ENCODE measurements at regions not wholly inside any gene's neighbourhood (a gene's known extent, or its start where the extent isn't known, plus 50 kb on each side); places are given as distances from the start of the nearest gene placed in this dataset.

- TF ChIP-seq CTCF (IDR thresholded peaks at IDR 0.05; ENCODE audit: poor library complexity, severe bottlenecking) (no peak), EP300 (conservative IDR thresholded peaks at IDR 0.05; ENCODE audit: poor library complexity, severe bottlenecking) (no peak), REST (IDR thresholded peaks at IDR 0.05; ENCODE audit: borderline replicate concordance) (no peak), TAF1 (IDR thresholded peaks at IDR 0.05; ENCODE audit: low read depth) (no peak), POLR2AphosphoS5 (IDR thresholded peaks at IDR 0.05) (no peak), MXI1 (conservative IDR thresholded peaks at IDR 0.05; ENCODE audit: poor library complexity, severe bottlenecking) (no peak)
These were observed 542.2 kb upstream of the TBL1XR1 start for GRCh38 chr3:177739461-177739860.

Measured in neural cell (in vitro differentiated cells).